T-cell (primary cell): ENCODE measurements at regions not wholly inside any gene's neighbourhood (a gene's known extent, or its start where the extent isn't known, plus 50 kb on each side); places are given as distances from the start of the nearest gene placed in this dataset.
"Not testable (repeated sequence)": the region's sequence is repeated elsewhere in the genome, so short reads cannot be mapped to it uniquely, and the experiment has no call there.

ENCODE experiments used
- ATAC-seq, 4 experiments: fragments of 200-7000 bp in 3 of 4; fragments of 150-1000 bp in 1 of 4; cut with Tn5 transposase; replicated peaks in 1 of 4; 1 replicate in 3 of 4; 2 replicates in 1 of 4; pipeline ENCODE4 v1.10.0; 2021; ENCODE audit warnings: moderate library complexity in 3 of 4, mild to moderate bottlenecking in 2 of 4, moderate number of reproducible peaks in 1 of 4
- CTCF ChIA-PET, 2 donors: fragments of 300-600 bp; sonication (Branson Sonifier 250); formaldehyde crosslinking; loops; one replicate each; lab custom pipeline; 2022; ENCODE audit warnings: antibody characterized with exemption in 2 of 2; lab: Charles Lee
- POLR2A ChIA-PET, 2 donors: fragments of 300-600 bp; sonication (Branson Sonifier 250); formaldehyde crosslinking; loops; one replicate each; lab custom pipeline; 2022; ENCODE audit warnings: antibody characterized with exemption in 2 of 2; lab: Charles Lee
- DNase-seq, 35 experiments: peaks; one replicate each; pipeline versions ENCODE4 v3.0.0 to v3.0.0-alpha.2; 2013 to 2023
- H3K27ac ChIP-seq: one replicate; pipeline ENCODE4 v1.5.1; 2013; ENCODE audit warnings: low read length
- H3K27me3 ChIP-seq, 2 experiments: replicated peaks in 1 of 2; 1 replicate in 1 of 2; 2 replicates in 1 of 2; pipeline versions ENCODE4 v1.6.1 to v1.7.0; 2013; ENCODE audit warnings: low read length in 1 of 2, mixed read lengths in 1 of 2; ENCODE audit not compliant: control insufficient read depth in 2 of 2, insufficient read depth in 2 of 2; ENCODE audit errors: extremely low read depth in 1 of 2
- H3K36me3 ChIP-seq, 2 donors: 1 replicate in 1 of 2; 2 replicates in 1 of 2; pipeline versions ENCODE4 v1.6.1 to v1.7.0; 2013; ENCODE audit warnings: low read length in 1 of 2; ENCODE audit not compliant: control insufficient read depth in 2 of 2, insufficient read depth in 1 of 2; ENCODE audit errors: extremely low read depth in 1 of 2
- H3K4me1 ChIP-seq, 2 experiments: 1 replicate in 1 of 2; 2 replicates in 1 of 2; pipeline versions ENCODE4 v1.6.1 to v1.7.0; 2013; ENCODE audit warnings: low read length in 2 of 2, mixed read lengths in 1 of 2; ENCODE audit not compliant: insufficient read depth in 2 of 2, control insufficient read depth in 1 of 2; ENCODE audit errors: extremely low read depth in 1 of 2
- H3K4me3 ChIP-seq, 2 donors: 1 replicate in 1 of 2; 2 replicates in 1 of 2; pipeline versions ENCODE4 v1.5.1 to v1.7.0; 2013; ENCODE audit warnings: mild to moderate bottlenecking in 2 of 2, low read length in 1 of 2, moderate library complexity in 1 of 2; ENCODE audit not compliant: control insufficient read depth in 1 of 2; ENCODE audit errors: extremely low read depth in 1 of 2
- H3K9me3 ChIP-seq: 2 replicates; pipeline ENCODE4 v1.7.0; 2013
- H3K27ac Mint-ChIP-seq, 2 donors: one replicate each; pipeline ENCODE4 v1.8.0; 2020 to 2021; ENCODE audit warnings: mild to moderate bottlenecking in 2 of 2, mixed read lengths in 2 of 2
- H3K27me3 Mint-ChIP-seq, 2 donors: one replicate each; pipeline ENCODE4 v1.8.0; 2021 to 2022; ENCODE audit warnings: mixed read lengths in 2 of 2
- H3K36me3 Mint-ChIP-seq: one replicate; pipeline ENCODE4 v1.8.0; 2021; ENCODE audit warnings: mixed read lengths
- H3K4me1 Mint-ChIP-seq, 3 donors: one replicate each; pipeline ENCODE4 v1.8.0; 2020 to 2022; ENCODE audit warnings: mixed read lengths in 3 of 3, mild to moderate bottlenecking in 1 of 3
- H3K4me3 Mint-ChIP-seq, 3 donors: one replicate each; pipeline ENCODE4 v1.8.0; 2020 to 2022; ENCODE audit warnings: mild to moderate bottlenecking in 3 of 3, mixed read lengths in 3 of 3, moderate library complexity in 3 of 3
- H3K9me3 Mint-ChIP-seq, 3 donors: one replicate each; pipeline ENCODE4 v1.8.0; 2020 to 2022; ENCODE audit warnings: mixed read lengths in 3 of 3
- WGBS: methylation state at CpG from one replicate; pipeline ENCODE4 v1.1.5; 2013; ENCODE audit warnings: missing lambda C conversion rate; ENCODE audit not compliant: insufficient coverage; 5-methylcytosine and 5-hydroxymethylcytosine counted together

- ATAC-seq (no peak), DNase-seq (no peak)
- no peaks in the 10 kb centered on the region for H3K27me3 Mint-ChIP-seq
- no peak overlapping the region for H3K27ac ChIP-seq
- 69% methylated on average over 3 of the region's 3 CpGs for WGBS
- H3K27ac Mint-ChIP-seq, result no peak overlapping the region
- no peaks in the 10 kb centered on the region for H3K4me1 Mint-ChIP-seq
- H3K4me1 ChIP-seq, result no peaks in the 10 kb centered on the region
- CTCF ChIA-PET, result no interaction called here
- H3K9me3 Mint-ChIP-seq, result peaks cover 0 to 5% (median 0%) of the 10 kb centered on the region in 3 donors
- no peak overlapping the region for H3K4me3 Mint-ChIP-seq
- POLR2A ChIA-PET, result no interaction called here
- no peaks in the 10 kb centered on the region for H3K27me3 ChIP-seq
- no peaks in the 10 kb centered on the region for H3K9me3 ChIP-seq
- H3K36me3 Mint-ChIP-seq, result no peaks in the 10 kb centered on the region
- no peak overlapping the region for H3K4me3 ChIP-seq
- no peaks in the 10 kb centered on the region for H3K36me3 ChIP-seq
These were observed 96.8 kb upstream of the RPRM start for GRCh38 chr2:153575171-153575853.

- WGBS, result 27% methylated on average over 2 of the region's 2 CpGs
- ATAC-seq (no peak), DNase-seq (no peak)
- no peaks in the 10 kb centered on the region for H3K27me3 ChIP-seq
- ChIA-PET CTCF (no interaction called here), POLR2A (no interaction called here)
- H3K4me1 Mint-ChIP-seq, result no peaks in the 10 kb centered on the region
- no peak overlapping the region for H3K4me3 Mint-ChIP-seq
- H3K36me3 ChIP-seq, result no peaks in the 10 kb centered on the region
- peaks cover 15 to 24% (median 20%) of the 10 kb centered on the region in 3 donors for H3K9me3 Mint-ChIP-seq
- H3K9me3 ChIP-seq, result no peaks in the 10 kb centered on the region
- no peaks in the 10 kb centered on the region for H3K36me3 Mint-ChIP-seq
- no peaks in the 10 kb centered on the region for H3K27me3 Mint-ChIP-seq
- H3K27ac Mint-ChIP-seq, result no peak overlapping the region
- no peaks in the 10 kb centered on the region for H3K4me1 ChIP-seq
- no peak overlapping the region for H3K4me3 ChIP-seq
- no peak overlapping the region for H3K27ac ChIP-seq
These were observed 105.7 kb upstream of the RPRM start for GRCh38 chr2:153584244-153584643.

DNA sequence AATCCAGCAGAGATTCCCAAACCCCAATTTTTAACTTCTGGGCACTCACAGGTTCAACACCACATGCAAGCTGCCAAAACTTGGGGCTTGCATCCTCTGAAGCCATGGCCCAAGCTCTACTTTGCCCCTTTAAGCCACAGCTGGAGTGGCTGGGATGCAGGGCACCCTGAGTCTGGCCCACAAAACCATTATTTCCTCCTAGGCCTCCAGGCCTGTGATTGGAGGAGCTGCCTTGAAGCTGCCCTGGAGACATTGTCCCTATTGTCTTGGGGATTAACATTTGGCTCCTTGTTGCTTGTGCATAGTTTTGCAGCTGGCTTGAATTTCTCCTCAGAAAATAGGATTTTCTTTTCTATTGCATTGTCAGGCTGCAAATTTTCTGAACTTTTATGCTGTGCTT is 109.8 kb upstream of the RPRM start:
- Histone ChIP-seq H3K27me3 (no peaks in the 10 kb centered on the region), H3K4me3 (no peak overlapping the region), H3K4me1 (no peaks in the 10 kb centered on the region), H3K27ac (no peak overlapping the region), H3K9me3 (no peaks in the 10 kb centered on the region), H3K36me3 (no peaks in the 10 kb centered on the region)
- H3K4me3 Mint-ChIP-seq, result no peak overlapping the region
- no peaks in the 10 kb centered on the region for H3K36me3 Mint-ChIP-seq
- POLR2A ChIA-PET, result no interaction called here
- DNase-seq (no peak), ATAC-seq (no peak)
- no peaks in the 10 kb centered on the region for H3K27me3 Mint-ChIP-seq
- CTCF ChIA-PET, result no interaction called here
- H3K9me3 Mint-ChIP-seq, result peaks cover 15 to 37% (median 31%) of the 10 kb centered on the region in 3 donors
- H3K4me1 Mint-ChIP-seq, result no peaks in the 10 kb centered on the region
- no peak overlapping the region for H3K27ac Mint-ChIP-seq

DNA sequence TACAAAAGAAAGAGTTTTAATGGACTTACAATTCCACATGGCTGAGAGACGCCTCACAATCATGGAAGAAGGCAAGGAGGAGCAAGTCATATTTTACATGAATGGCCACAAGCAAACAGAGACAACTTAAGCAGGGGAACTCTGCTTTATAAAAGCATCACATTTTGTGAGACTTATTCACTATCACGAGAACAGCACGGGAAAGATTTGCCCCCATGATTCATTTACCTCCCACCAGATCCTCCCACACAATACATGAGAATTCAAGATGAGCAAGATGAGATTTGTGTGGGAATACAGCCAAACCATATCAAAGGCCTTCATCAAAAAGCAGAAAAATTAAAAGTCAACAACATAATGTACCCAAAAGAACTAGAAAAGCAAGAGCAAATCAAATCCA is 111.0 kb upstream of the RPRM start:
- POLR2A ChIA-PET, result no interaction called here
- H3K27ac Mint-ChIP-seq, result no peak overlapping the region
- H3K4me3 ChIP-seq, result no peak overlapping the region
- no peaks in the 10 kb centered on the region for H3K9me3 ChIP-seq
- H3K36me3 ChIP-seq, result no peaks in the 10 kb centered on the region
- DNase-seq (no peak), ATAC-seq (no peak)
- peaks cover 15 to 44% (median 31%) of the 10 kb centered on the region in 3 donors for H3K9me3 Mint-ChIP-seq
- no peaks in the 10 kb centered on the region for H3K27me3 Mint-ChIP-seq
- no peaks in the 10 kb centered on the region for H3K4me1 ChIP-seq
- 100% methylated on average over 1 of the region's 3 CpGs for WGBS
- no peak overlapping the region for H3K4me3 Mint-ChIP-seq
- H3K27me3 ChIP-seq, result no peaks in the 10 kb centered on the region
- no peak overlapping the region for H3K27ac ChIP-seq
- H3K4me1 Mint-ChIP-seq, result no peaks in the 10 kb centered on the region
- CTCF ChIA-PET, result no interaction called here
- H3K36me3 Mint-ChIP-seq, result no peaks in the 10 kb centered on the region

DNA sequence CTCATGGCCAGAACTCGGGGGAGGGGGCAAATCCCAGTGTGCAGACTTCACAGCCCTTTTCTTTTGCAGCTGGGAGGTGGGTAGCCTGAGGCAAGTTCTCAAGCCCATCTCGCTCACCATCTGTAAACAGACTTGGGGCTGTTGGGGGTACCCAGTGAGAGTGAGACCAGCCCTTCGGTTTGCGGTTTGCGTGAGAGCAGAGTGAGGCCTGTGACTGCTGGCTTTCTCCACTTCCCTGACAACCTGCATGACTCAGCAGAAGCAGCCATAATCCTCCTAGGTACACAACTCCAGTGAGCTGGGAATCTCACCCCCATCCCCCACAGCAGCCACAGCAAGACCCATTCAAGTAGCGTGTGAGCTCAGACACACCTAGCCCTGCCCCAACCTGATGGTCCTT is 114.5 kb upstream of the RPRM start:
- H3K9me3 ChIP-seq, H3K4me1 Mint-ChIP-seq, H3K27ac ChIP-seq, H3K27me3 ChIP-seq, H3K4me1 ChIP-seq, H3K4me3 ChIP-seq, DNase-seq, H3K36me3 Mint-ChIP-seq, CTCF ChIA-PET, H3K27ac Mint-ChIP-seq, H3K27me3 Mint-ChIP-seq, H3K36me3 ChIP-seq, ATAC-seq, H3K4me3 Mint-ChIP-seq, POLR2A ChIA-PET: not testable (repeated sequence)
- WGBS, result 94% methylated on average over 5 of the region's 6 CpGs
- H3K9me3 Mint-ChIP-seq, result peaks cover 7 to 26% (median 15%) of the 10 kb centered on the region in 3 donors

DNA sequence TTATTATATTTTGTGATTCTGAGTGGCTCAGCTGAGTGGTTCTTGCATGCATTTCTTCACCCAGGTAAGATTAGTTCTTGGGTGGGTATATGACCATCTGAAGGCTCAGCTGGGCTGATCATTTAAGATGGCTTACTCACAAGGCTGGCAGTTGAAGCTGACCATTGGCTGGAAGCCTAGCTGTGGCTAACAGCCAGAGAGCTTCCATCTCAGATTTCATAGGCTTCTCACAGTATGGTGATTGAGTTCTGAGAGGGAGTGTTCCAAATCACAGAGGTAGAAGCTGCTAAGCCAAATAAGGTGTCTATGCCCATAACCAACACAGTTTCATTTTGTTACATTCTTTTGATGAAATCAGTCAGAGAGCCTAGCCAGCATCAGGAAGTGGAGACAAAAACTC is 117.4 kb upstream of the RPRM start:
- H3K27me3 Mint-ChIP-seq, result no peaks in the 10 kb centered on the region
- peaks cover 0 to 12% (median 10%) of the 10 kb centered on the region in 3 donors for H3K9me3 Mint-ChIP-seq
- no peaks in the 10 kb centered on the region for H3K27me3 ChIP-seq
- no peaks in the 10 kb centered on the region for H3K4me1 Mint-ChIP-seq
- H3K4me3 Mint-ChIP-seq, result no peak overlapping the region
- CTCF ChIA-PET, result no interaction called here
- no peak for DNase-seq
- no peak for ATAC-seq
- POLR2A ChIA-PET, result no interaction called here
- H3K27ac Mint-ChIP-seq, result no peak overlapping the region
- no peaks in the 10 kb centered on the region for H3K36me3 Mint-ChIP-seq
- H3K36me3 ChIP-seq, result no peaks in the 10 kb centered on the region
- H3K4me3 ChIP-seq, result no peak overlapping the region
- H3K27ac ChIP-seq, result no peak overlapping the region
- H3K4me1 ChIP-seq, result no peaks in the 10 kb centered on the region
- H3K9me3 ChIP-seq, result no peaks in the 10 kb centered on the region

GRCh38 chr2:153601812-153602211 is 123.2 kb upstream of the RPRM start:
- Histone ChIP-seq H3K27ac (no peak overlapping the region), H3K4me1 (no peaks in the 10 kb centered on the region), H3K4me3 (no peak overlapping the region), H3K36me3 (no peaks in the 10 kb centered on the region), H3K9me3 (no peaks in the 10 kb centered on the region), H3K27me3 (no peaks in the 10 kb centered on the region)
- H3K27ac Mint-ChIP-seq, result no peak overlapping the region
- peaks cover 0 to 4% (median 0%) of the 10 kb centered on the region in 3 donors for H3K9me3 Mint-ChIP-seq
- H3K4me3 Mint-ChIP-seq, result no peak overlapping the region
- ATAC-seq (no peak), DNase-seq (no peak)
- no CpG with 5 or more reads among the region's 3 CpGs for WGBS
- ChIA-PET CTCF (no interaction called here), POLR2A (no interaction called here)
- no peaks in the 10 kb centered on the region for H3K27me3 Mint-ChIP-seq
- no peaks in the 10 kb centered on the region for H3K36me3 Mint-ChIP-seq
- H3K4me1 Mint-ChIP-seq, result no peaks in the 10 kb centered on the region
